HK-2 (cell line): ENCODE measurements at regions not wholly inside any gene's neighbourhood (a gene's known extent, or its start where the extent isn't known, plus 50 kb on each side); places are given as distances from the start of the nearest gene placed in this dataset.

ENCODE experiments used
- DNase-seq: peaks from one replicate; pipeline ENCODE4 v3.0.0-alpha.2; 2018; ENCODE audit not compliant: unreplicated experiment

DNA sequence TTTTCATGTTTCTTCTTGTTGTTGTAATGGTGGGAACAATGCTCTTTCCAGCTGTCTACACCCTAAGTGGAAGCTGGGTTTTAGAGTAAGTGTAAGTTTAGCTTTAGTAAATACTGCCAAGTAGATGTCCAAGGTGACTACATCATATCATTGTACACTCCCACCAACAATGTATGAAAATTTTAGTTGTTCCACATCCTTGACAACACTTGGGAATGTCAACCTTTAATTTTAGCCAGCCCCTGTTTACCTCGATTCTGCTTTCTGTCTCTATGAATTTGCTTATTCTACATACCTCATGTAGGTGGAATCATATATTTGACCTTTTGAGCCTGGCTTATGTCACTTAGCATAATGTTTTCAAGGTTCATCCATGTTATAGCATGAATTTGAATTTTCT lies 93.0 kb downstream of the MTPAP start:
- DNase-seq, result no peak

DNA sequence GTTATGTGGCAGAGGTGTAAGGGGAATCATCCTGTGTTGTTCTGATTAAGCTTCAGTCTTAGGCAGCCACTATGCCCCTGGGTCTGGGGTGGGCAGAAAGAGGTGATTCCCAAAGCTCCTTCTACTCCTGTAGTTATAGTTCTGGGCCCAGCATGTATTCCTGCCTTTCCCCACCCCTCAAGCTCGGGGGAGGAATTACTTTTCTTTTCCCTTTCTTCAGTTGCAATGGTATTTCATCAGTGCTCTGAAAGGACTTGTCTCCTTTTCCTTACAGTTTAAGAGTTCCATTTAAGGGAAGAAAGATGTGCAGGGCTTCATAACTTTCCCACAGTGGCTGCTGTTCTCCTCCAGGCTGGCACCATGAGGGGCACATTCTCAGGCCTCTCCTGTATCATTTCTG lies 94.2 kb downstream of the MTPAP start:
- DNase-seq, result no peak

DNA sequence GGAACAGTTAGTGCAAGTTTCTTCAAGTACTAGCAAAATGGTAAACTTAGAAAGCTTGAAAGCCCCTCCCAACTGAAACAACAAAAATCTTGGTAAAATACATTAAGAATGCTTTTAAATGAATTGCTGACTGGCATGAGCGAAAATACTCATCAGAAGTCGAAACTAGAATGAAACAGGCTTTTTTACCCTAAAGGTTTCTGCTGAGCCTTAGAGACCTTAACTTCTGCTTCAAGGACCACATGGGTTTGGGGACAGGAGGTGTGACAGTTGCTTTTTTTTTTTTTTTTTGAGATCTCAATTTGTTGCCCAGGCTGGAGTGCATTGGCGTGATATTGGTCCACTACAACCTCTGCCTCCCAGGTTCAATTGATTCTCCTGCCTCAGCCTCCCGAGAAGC lies 100.3 kb downstream of the MTPAP start:
- no peak for DNase-seq

- no peak for DNase-seq
Observed at GRCh38 chr10:30247704-30248103, 101.4 kb downstream of the MTPAP start.

GRCh38 chr10:30241422-30242110 lies 107.5 kb downstream of the MTPAP start:
- DNase-seq, result no peak

DNA sequence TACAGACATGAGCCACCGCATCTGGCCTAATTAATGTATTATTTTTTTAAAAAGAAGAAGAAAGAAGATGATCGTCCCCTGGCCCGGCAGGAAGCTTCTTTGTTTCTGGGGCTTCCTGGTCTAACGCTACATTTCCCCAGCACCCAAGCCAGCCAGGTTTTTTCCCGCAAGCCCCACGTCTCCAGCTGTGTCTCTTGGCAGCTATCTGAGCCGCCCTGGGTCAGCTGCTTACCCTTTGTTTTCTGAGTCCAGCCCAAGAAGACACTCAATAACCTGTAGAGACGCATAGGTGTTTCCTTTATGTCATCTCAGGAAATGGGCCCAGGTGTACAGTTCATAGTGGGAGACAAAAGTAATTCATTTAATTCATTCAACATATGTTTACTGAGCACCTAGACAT lies 110.2 kb downstream of the MTPAP start:
- no peak for DNase-seq

DNA sequence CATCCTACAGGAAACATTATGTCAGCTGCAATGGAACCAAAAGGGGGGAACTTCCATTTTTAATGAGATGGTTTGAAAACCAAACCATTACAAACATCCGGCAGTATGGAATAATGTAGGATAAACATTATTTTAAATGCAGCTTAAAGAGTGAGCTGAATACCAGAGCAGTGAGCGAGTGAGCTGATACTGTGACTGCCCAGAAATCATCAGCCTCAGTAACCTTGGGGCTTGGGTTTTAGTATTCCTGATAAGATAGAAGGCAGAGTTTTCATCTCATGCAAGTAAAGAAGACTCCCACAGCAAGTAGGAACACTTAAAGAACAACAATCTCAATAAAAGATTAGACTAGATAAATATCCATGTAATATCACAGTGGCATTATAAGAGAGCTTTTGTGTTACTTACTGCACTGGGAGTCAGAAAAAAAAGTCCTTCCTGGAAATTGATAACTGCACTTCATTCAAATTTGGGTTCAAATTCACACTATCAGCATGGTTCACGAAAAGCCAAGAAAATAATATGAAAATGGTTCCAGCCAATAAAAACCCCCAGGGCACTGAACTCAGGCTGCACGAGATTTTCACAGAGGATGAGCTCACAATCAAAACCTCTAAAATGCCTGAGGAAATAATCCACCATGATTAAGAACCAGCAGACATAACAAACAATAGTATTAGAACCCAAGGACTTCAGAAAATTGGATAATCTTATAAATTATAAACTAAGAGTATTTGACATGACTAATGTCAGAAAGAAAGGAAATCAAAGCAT lies 115.7 kb downstream of the MTPAP start:
- DNase-seq, result no peak

DNA sequence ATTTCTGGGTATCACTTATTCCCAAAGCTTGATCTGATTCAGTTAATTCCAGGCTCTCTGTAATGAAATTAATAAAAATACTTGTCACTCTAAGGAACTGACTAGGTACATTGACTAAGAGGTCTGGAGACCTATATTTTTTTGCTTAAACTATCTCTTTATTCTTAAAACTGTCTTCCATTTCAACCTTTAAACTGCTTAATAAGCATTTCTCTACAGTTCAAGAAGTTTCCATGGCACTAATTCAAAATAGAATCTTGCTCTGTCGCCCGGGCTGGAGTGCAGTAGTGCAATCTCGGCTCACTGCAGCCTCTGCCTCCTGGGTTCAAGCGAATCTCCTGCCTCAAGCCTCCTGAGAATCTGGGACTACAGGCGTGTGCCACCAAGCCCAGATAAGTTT lies 117.4 kb downstream of the MTPAP start:
- DNase-seq, result no peak

- no peak for DNase-seq
Observed at GRCh38 chr10:30231071-30231652, 117.9 kb downstream of the MTPAP start.

DNA sequence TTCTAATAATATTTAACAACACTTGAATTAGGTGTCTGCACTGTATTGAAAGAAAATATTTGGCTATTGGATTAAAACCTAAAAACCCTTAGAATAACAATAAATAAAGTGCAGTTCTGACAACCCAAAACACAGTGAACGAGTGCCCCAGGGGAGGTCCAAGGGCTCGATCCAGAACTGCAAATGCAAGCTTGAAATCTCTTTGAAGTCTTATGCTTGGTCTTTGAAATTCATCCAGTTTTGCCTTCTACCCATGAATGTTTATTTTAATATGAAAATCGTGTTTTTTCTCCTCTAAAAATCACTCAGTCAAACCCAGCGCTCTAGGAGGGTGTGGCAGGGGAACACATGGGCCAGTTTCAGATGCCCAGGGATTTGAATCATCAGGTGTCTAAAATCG lies 119.5 kb downstream of the MTPAP start:
- DNase-seq, result no peak

- DNase-seq, result no peak
Observed at GRCh38 chr10:30228417-30229036, 120.6 kb downstream of the MTPAP start.

GRCh38 chr10:30227481-30227880 lies 121.6 kb downstream of the MTPAP start:
- no peak for DNase-seq

- DNase-seq, result peak; percentile 40
Observed at GRCh38 chr10:30219971-30220751, 128.9 kb downstream of the MTPAP start.

- DNase-seq, result no peak
Observed at GRCh38 chr10:30216821-30217220, 132.3 kb downstream of the MTPAP start.

- DNase-seq, result no peak
Observed at GRCh38 chr10:30215623-30216022, 133.5 kb downstream of the MTPAP start.

DNA sequence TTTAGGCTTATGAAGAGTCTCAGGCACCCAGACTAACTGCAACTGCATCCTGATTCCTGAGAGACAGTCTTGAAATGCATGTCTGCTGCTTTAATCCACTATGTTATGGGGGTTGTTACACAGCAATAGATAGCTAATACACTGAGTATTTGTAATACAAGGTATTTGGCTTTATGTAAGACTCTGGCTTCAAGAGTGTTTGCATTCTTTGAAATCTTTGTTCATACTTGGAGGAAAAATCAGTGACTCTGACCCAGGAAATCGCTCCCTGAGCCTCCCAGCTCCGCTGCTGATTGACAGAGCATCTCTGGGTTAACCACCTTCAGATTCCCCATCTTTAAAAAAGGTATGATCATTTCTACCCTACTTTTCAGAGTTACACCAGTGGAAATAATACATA lies 133.9 kb downstream of the MTPAP start:
- DNase-seq, result no peak

- DNase-seq, result no peak
Observed at GRCh38 chr10:30210296-30210695, 138.8 kb downstream of the MTPAP start.

DNA sequence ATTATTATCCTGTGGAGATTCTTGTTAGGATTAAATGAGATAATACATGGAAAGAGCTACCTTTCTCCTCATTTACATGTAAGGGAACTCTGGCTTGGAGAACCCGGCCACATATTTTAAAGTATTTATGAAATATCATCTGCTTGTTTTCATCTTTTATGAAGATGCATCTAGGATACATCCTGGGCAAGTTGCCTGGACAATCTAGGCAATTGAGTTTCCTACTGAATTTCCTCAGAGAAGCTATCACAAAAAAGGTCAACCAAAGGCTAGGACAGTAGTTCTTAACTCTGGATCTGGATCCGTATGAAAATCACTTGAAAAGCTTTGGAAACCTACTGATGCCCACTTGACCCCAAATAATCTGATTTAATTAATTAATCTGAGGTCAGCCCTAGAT lies 140.7 kb downstream of the MTPAP start:
- DNase-seq, result no peak

- DNase-seq, result no peak
Observed at GRCh38 chr10:30207485-30208052, 141.5 kb downstream of the MTPAP start.

- DNase-seq, result no peak
Observed at GRCh38 chr10:30200017-30200415, 140.6 kb upstream of the JCAD start.

DNA sequence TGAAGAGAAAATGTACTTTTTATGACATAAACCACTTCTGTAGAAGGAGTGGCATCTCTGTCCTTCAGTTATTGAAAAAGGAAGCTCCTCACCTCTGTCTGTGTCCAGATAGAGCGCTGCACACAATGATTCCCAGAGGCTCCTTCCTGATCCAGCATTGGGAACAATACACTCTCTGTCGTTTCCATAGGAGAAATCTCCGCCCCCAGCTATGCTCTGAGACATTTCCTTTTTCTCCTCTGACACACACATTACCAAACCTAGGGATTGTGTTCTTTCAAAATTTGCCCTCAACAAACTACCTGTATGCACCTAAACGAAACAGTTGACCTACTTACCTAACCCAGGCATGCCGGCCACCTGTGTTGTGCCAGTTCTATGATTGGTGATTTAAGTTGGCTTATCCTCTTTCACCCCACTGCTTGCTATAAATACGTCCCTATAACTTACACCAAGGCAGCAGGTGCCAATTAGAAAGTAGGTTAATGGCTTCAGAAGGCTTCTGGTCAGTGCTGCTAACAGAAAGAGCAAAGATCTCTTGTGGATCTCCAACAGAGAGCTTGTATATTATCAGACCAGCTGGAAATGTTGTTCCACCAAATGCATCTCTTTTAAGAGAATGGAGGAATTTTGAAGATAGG lies 140.1 kb upstream of the JCAD start:
- no peak for DNase-seq
